G401.6 (cell line): ENCODE measurements at regions not wholly inside any gene's neighbourhood (a gene's known extent, or its start where the extent isn't known, plus 50 kb on each side); places are given as distances from the start of the nearest gene placed in this dataset.

ENCODE experiments used
- FAIRE-seq: peaks from 2 replicates; lab custom pipeline; 2012; peaks lifted over from hg19 to GRCh38; lab: Jason Lieb, UNC

- peak; percentile 36 for FAIRE-seq
These were observed 52.8 kb upstream of the FILIP1 start for GRCh38 chr6:75546381-75546780.

DNA sequence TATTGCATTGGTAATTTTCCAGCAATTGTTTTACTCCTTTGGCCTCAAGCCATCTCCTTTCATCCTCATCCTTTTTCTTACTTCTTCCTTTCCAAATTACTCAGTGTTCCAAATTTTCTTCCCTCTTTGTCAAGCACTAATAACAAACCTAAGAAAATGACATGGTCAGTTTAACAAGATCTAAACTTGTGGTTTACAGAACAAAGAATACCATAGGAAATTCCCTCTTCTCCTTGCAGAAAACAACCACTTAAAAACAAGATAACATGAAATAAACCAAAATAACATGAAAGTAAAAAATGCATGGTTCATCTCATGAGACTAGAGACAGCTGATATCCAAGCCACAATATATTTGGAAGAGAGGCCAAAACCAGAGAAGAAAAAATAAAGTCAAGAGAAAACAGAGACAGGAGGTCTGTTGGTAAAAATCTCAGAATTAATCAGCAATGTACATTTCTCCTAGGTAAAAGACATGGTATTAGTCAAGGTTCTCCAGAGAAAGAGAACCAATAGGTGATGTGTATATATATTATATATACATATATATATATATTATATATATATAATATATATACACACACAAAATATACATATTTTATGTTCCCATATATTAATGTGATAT, 51.0 kb upstream of the SENP6 start:
- peak; percentile 81 for FAIRE-seq

DNA sequence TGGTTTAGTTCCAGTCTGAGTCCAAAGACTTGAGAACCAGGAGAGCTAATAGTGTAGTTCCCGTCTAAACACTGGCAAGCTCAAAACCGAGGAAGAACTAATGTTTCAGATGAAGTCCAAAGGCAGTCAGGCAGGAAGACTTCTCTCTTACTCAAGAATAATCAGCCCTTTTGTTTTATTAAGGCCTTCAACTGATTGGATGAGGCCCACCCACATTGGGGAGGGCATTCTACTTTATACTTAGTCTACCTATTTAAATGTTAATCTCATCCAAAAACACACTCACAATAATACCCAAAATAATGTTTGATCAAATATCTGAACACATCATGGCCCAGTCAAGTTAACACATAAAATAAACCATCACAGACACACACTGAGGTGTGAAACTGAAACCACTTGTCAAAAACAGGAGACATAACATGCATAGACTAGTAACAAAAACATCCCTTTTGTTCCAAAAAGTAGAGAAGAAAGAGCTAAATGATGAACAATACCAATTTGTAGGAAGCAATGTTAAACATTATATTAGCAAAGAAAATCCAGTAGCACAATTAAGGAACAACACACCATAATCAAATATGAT, 50.2 kb upstream of the SENP6 start:
- no peak for FAIRE-seq
